Neural progenitor cell (in vitro differentiated cells): ENCODE measurements at regions not wholly inside any gene's neighbourhood (a gene's known extent, or its start where the extent isn't known, plus 50 kb on each side); places are given as distances from the start of the nearest gene placed in this dataset.

ENCODE experiments used
- EZH2 ChIP-seq: fragments of 200-600 bp; sonication (generic); IDR thresholded peaks from 2 replicates; pipeline ENCODE4 v1.6.1; 2017; ENCODE audit warnings: antibody characterized with exemption, mild to moderate bottlenecking, moderate library complexity
- EZH2phosphoT487 ChIP-seq: fragments of 200-600 bp; sonication (generic); IDR thresholded peaks from 2 replicates; pipeline ENCODE4 v1.6.1; 2017; ENCODE audit warnings: antibody characterized with exemption
- TF ChIP-seq, protein P1 (sequence below): fragments of 200-600 bp; sonication (generic); IDR thresholded peaks from 2 replicates; pipeline ENCODE4 v1.5.1; 2017; ENCODE audit warnings: antibody characterized with exemption, mild to moderate bottlenecking

DNA sequence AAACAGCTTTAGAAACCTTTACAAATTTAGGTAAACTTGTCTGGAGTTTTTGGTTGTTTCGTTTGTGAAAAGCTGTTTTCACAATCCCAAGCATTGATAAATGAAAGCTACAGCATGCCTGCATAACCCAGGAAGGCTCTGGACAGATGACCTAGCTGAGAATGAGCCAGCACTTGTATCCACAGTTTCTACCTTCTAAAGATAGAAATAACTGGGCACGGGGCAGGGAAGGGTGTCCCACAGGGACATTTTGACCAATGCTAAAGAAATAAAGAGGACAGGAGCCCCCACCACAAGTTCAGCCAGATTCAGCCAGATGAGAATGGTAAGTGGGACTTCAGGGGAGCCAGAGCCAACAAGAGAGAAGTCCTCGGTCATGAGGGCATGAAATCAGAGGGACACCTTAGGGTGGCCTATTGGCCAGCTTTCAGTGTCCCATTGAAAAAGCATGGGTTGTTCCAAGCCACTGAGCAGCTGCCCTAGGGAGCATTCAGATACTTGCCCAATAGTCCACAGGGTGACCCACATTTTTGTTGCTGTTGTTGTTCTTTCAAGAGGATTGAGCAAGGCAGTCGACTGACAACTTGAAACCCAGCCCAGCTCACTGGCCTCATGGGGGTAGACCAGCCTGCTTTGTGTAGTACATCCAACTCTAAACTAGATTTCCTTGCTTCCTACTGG lies 140.3 kb upstream of the NUDT4 start:
- TF ChIP-seq EZH2phosphoT487 (no peak), EZH2 (no peak)
- TF ChIP-seq, protein P1, sequence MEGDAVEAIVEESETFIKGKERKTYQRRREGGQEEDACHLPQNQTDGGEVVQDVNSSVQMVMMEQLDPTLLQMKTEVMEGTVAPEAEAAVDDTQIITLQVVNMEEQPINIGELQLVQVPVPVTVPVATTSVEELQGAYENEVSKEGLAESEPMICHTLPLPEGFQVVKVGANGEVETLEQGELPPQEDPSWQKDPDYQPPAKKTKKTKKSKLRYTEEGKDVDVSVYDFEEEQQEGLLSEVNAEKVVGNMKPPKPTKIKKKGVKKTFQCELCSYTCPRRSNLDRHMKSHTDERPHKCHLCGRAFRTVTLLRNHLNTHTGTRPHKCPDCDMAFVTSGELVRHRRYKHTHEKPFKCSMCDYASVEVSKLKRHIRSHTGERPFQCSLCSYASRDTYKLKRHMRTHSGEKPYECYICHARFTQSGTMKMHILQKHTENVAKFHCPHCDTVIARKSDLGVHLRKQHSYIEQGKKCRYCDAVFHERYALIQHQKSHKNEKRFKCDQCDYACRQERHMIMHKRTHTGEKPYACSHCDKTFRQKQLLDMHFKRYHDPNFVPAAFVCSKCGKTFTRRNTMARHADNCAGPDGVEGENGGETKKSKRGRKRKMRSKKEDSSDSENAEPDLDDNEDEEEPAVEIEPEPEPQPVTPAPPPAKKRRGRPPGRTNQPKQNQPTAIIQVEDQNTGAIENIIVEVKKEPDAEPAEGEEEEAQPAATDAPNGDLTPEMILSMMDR = no peak
